ENCODE measurements at regions not wholly inside any gene's neighbourhood (a gene's known extent, or its start where the extent isn't known, plus 50 kb on each side); places are given as distances from the start of the nearest gene placed in this dataset.

- TF ChIP-seq CTCF (IDR thresholded peaks at IDR 0.05) = no peak
- TF ChIP-seq POLR2AphosphoS5 (IDR thresholded peaks at IDR 0.05) = no peak
- TF ChIP-seq POLR2A (IDR thresholded peaks at IDR 0.05) = no peak
- TF ChIP-seq EP300 (IDR thresholded peaks at IDR 0.05; ENCODE audit: low read depth) = no peak
Measured at GRCh38 chr2:15687720-15688119, 96.1 kb downstream of the DDX1 start.

Data from transverse colon (tissue), 4 donors.